Nephron (organoid): ENCODE measurements at regions not wholly inside any gene's neighbourhood (a gene's known extent, or its start where the extent isn't known, plus 50 kb on each side); places are given as distances from the start of the nearest gene placed in this dataset.
"Not testable (repeated sequence)": the region's sequence is repeated elsewhere in the genome, so short reads cannot be mapped to it uniquely, and the experiment has no call there.

Experiments
- H3K27ac Mint-ChIP-seq, 3 experiments: 2 replicates each; pipeline ENCODE4 v1.8.0; 2020; ENCODE audit warnings: mixed read lengths in 3 of 3, mild to moderate bottlenecking in 2 of 3, moderate library complexity in 1 of 3
- H3K27me3 Mint-ChIP-seq: 2 replicates; pipeline ENCODE4 v1.8.0; 2021; ENCODE audit warnings: low read depth, mild to moderate bottlenecking, moderate library complexity, mixed read lengths
- H3K36me3 Mint-ChIP-seq: 2 replicates; pipeline ENCODE4 v1.8.0; 2020; ENCODE audit warnings: low read depth, mixed read lengths
- H3K4me1 Mint-ChIP-seq: 2 replicates; pipeline ENCODE4 v1.8.0; 2020; ENCODE audit warnings: mixed read lengths
- H3K4me3 Mint-ChIP-seq, 3 experiments: 2 replicates each; pipeline ENCODE4 v1.8.0; 2020; ENCODE audit warnings: mild to moderate bottlenecking in 3 of 3, mixed read lengths in 3 of 3, moderate library complexity in 2 of 3
- H3K9me3 Mint-ChIP-seq: 2 replicates; pipeline ENCODE4 v1.8.0; 2020; ENCODE audit warnings: mixed read lengths
- CTCF ChIP-seq, 3 experiments: fragments of 200-600 bp; sonication (generic); IDR thresholded peaks; one replicate each; pipeline ENCODE4 v1.5.0; 2021; ENCODE audit warnings: antibody characterized with exemption in 3 of 3; ENCODE audit not compliant: unreplicated experiment in 3 of 3

- no peaks in the 10 kb centered on the region for H3K4me1 Mint-ChIP-seq
- H3K27ac Mint-ChIP-seq = no peak overlapping the region
- no peaks in the 10 kb centered on the region for H3K9me3 Mint-ChIP-seq
- no peak overlapping the region for H3K4me3 Mint-ChIP-seq
- H3K27me3 Mint-ChIP-seq = peaks cover 6% of the 10 kb centered on the region
- H3K36me3 Mint-ChIP-seq = no peaks in the 10 kb centered on the region
- TF ChIP-seq CTCF (IDR thresholded peaks at IDR 0.05; ENCODE audit: unreplicated experiment in 3 of 3) = no peak
Measured at GRCh38 chr9:6144947-6145346, 70.7 kb upstream of the IL33 start.

DNA sequence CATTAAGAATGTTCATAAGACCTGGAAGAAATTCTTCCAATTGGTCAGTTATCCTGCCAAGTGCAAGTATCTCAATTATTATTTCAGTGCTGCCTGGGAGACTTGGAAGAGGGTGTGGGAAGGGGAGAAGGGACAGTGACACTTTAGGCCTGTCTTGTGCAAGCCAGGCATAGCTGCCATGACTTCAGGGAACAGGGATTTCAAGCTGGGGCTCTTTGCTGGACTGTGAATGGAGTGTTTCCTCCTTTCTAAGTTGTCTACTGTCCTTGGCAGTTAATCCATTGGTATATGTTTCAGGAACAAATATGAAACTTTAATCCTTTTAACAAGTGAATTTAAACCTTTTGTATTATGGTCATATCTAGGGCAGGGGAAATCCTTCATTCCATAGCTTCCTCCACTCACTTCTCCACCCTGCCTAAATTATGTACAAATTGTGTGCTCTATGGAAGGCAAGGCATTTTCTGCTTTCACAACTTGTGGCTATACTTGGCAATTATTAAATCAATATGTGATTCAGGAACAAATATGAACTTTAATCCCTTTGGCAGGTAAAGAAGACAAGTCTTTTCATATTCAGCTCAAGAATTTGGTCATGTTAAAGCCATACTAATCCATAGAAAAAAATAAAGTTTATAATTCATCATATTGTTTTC lies 72.7 kb upstream of the IL33 start:
- Mint-ChIP-seq H3K9me3 (no peaks in the 10 kb centered on the region), H3K36me3 (no peaks in the 10 kb centered on the region), H3K4me1 (no peaks in the 10 kb centered on the region), H3K27me3 (peaks cover 6% of the 10 kb centered on the region), H3K27ac (no peak overlapping the region), H3K4me3 (no peak overlapping the region)
- no peak for TF ChIP-seq CTCF (IDR thresholded peaks at IDR 0.05; ENCODE audit: unreplicated experiment in 3 of 3)

- H3K36me3 Mint-ChIP-seq = not testable (repeated sequence)
Measured at GRCh38 chr9:6135780-6136179, 79.8 kb upstream of the IL33 start.

GRCh38 chr9:6134661-6135180 lies 80.9 kb upstream of the IL33 start:
- no peak overlapping the region for H3K4me3 Mint-ChIP-seq
- TF ChIP-seq CTCF (IDR thresholded peaks at IDR 0.05; ENCODE audit: unreplicated experiment in 3 of 3) = no peak
- H3K27me3 Mint-ChIP-seq = no peaks in the 10 kb centered on the region
- H3K27ac Mint-ChIP-seq = no peak overlapping the region
- no peaks in the 10 kb centered on the region for H3K4me1 Mint-ChIP-seq
- peaks cover 3% of the 10 kb centered on the region for H3K9me3 Mint-ChIP-seq
- H3K36me3 Mint-ChIP-seq = no peaks in the 10 kb centered on the region

More at GRCh38 chr9:6135780-6136179, 79.8 kb upstream of the IL33 start:
- not testable (repeated sequence) for H3K4me1 Mint-ChIP-seq, H3K4me3 Mint-ChIP-seq, H3K9me3 Mint-ChIP-seq, H3K27ac Mint-ChIP-seq, H3K27me3 Mint-ChIP-seq

DNA sequence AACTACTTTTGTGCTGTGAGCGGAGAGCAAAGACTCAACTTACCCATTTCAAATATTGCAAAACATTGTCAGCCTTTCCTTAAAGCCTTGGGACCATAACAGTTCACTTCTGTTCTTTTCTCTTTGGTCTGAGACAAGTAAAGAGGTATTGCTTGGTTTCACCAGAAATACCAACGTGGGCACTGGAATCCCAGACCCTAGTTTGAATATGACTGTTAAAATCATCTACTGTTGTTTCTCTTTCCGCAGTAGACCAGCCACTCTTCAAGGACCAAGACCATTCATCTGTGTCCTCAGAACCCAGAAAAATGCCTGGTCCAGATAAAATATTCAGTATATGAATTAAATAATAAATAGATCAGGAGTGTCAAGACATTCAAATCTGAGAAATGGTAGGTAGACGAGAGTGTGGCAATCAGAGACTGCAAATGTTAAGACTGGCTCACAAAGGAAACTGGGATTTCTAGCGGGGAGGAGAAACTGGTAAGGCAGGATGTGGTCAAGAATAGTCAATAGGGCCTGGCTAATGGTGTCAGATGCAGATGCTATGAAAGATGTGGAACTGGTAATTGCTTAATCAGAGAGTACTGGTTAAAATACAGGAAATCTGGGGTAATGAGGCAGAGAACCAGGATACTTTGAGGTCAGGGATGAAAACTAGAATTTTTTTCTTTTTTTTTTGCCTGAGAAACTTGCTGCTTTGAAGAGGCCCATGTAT lies 82.1 kb upstream of the IL33 start:
- Mint-ChIP-seq H3K27ac (no peak overlapping the region), H3K9me3 (peaks cover 3% of the 10 kb centered on the region), H3K36me3 (no peaks in the 10 kb centered on the region), H3K27me3 (no peaks in the 10 kb centered on the region), H3K4me1 (peaks cover 5% of the 10 kb centered on the region), H3K4me3 (no peak overlapping the region)
- no peak for TF ChIP-seq CTCF (IDR thresholded peaks at IDR 0.05; ENCODE audit: unreplicated experiment in 3 of 3)

GRCh38 chr9:6132650-6133049 lies 83.0 kb upstream of the IL33 start:
- no peak for TF ChIP-seq CTCF (IDR thresholded peaks at IDR 0.05; ENCODE audit: unreplicated experiment in 3 of 3)
- Mint-ChIP-seq H3K4me1 (peaks cover 5% of the 10 kb centered on the region), H3K36me3 (no peaks in the 10 kb centered on the region), H3K27me3 (no peaks in the 10 kb centered on the region), H3K9me3 (peaks cover 3% of the 10 kb centered on the region), H3K27ac (no peak overlapping the region), H3K4me3 (no peak overlapping the region)
